Parathyroid adenoma (tissue), 2 donors: ENCODE measurements at regions not wholly inside any gene's neighbourhood (a gene's known extent, or its start where the extent isn't known, plus 50 kb on each side); places are given as distances from the start of the nearest gene placed in this dataset.

Experiments
- H2AFZ ChIP-seq: fragments of 300-600 bp; sonication (generic); one replicate; pipeline ENCODE4 v1.7.0; 2017; ENCODE audit warnings: antibody characterized with exemption, mild to moderate bottlenecking
- H3K27ac ChIP-seq: fragments of 300-600 bp; sonication (generic); one replicate; pipeline ENCODE4 v1.7.0; 2017
- H3K27me3 ChIP-seq: fragments of 300-600 bp; sonication (generic); one replicate; pipeline ENCODE4 v1.7.0; 2017; ENCODE audit warnings: low read length; ENCODE audit not compliant: control insufficient read depth, insufficient read depth
- H3K36me3 ChIP-seq: fragments of 300-600 bp; sonication (generic); one replicate; pipeline ENCODE4 v1.7.0; 2017; ENCODE audit warnings: low read length; ENCODE audit not compliant: control insufficient read depth, insufficient read depth
- H3K4me1 ChIP-seq: fragments of 300-600 bp; sonication (generic); one replicate; pipeline ENCODE4 v1.7.0; 2017; ENCODE audit warnings: control low read depth
- H3K4me2 ChIP-seq: fragments of 300-600 bp; sonication (generic); one replicate; pipeline ENCODE4 v1.7.0; 2017; ENCODE audit warnings: low read length
- H3K4me3 ChIP-seq: fragments of 300-600 bp; sonication (generic); one replicate; pipeline ENCODE4 v1.7.0; 2017; ENCODE audit warnings: low read depth, low read length
- H3K79me2 ChIP-seq: fragments of 300-600 bp; sonication (generic); one replicate; pipeline ENCODE4 v1.7.0; 2017; ENCODE audit warnings: control low read depth
- H3K9ac ChIP-seq: fragments of 300-600 bp; sonication (generic); one replicate; pipeline ENCODE4 v1.7.0; 2017; ENCODE audit warnings: mild to moderate bottlenecking
- H3K9me3 ChIP-seq: fragments of 300-600 bp; sonication (generic); one replicate; pipeline ENCODE4 v1.7.0; 2017; ENCODE audit warnings: low read length; ENCODE audit not compliant: control insufficient read depth
- TF ChIP-seq, protein P1 (sequence below): fragments of 300-600 bp; sonication (generic); IDR thresholded peaks from one replicate; pipeline ENCODE4 v1.7.0; 2017; ENCODE audit warnings: antibody characterized with exemption, mild to moderate bottlenecking
- donor health status: primary hyperparathyroidism.

DNA sequence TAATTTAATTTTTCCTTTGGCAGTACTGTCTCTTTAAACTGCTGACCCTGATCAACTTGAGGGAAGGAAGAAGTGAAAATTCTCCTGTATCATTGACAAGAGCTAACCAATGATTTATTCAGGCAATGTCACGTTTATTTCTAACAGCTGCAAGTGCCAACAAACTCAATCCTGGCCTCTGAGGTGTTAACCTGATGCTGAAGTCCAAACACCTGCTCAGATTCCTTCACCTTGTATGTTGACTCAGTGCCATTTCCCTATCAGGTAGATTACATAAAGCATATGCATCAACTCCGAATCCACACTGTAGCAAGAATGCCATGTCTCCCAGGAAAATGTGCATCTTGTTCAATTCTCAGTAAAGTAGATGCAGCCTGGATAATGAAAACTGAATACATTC, 820.0 kb downstream of the XPNPEP1 start:
- TF ChIP-seq, protein P1, sequence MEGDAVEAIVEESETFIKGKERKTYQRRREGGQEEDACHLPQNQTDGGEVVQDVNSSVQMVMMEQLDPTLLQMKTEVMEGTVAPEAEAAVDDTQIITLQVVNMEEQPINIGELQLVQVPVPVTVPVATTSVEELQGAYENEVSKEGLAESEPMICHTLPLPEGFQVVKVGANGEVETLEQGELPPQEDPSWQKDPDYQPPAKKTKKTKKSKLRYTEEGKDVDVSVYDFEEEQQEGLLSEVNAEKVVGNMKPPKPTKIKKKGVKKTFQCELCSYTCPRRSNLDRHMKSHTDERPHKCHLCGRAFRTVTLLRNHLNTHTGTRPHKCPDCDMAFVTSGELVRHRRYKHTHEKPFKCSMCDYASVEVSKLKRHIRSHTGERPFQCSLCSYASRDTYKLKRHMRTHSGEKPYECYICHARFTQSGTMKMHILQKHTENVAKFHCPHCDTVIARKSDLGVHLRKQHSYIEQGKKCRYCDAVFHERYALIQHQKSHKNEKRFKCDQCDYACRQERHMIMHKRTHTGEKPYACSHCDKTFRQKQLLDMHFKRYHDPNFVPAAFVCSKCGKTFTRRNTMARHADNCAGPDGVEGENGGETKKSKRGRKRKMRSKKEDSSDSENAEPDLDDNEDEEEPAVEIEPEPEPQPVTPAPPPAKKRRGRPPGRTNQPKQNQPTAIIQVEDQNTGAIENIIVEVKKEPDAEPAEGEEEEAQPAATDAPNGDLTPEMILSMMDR: no peak

GRCh38 chr10:109089779-109090178, 833.5 kb downstream of the XPNPEP1 start:
- no peak overlapping the region for H3K27ac ChIP-seq
- no peak overlapping the region for H3K4me2 ChIP-seq
- TF ChIP-seq, protein P1: no peak
- H3K79me2 ChIP-seq: no peaks in the 10 kb centered on the region
- no peak overlapping the region for H2AFZ ChIP-seq
- H3K36me3 ChIP-seq: no peaks in the 10 kb centered on the region
- H3K4me1 ChIP-seq: no peaks in the 10 kb centered on the region
- no peak overlapping the region for H3K9ac ChIP-seq
- H3K27me3 ChIP-seq: no peaks in the 10 kb centered on the region
- no peaks in the 10 kb centered on the region for H3K9me3 ChIP-seq
- H3K4me3 ChIP-seq: no peak overlapping the region

More for the DNA sequence above, 820.0 kb downstream of the XPNPEP1 start:
- Histone ChIP-seq H3K79me2 (no peaks in the 10 kb centered on the region), H3K4me2 (no peak overlapping the region), H3K9me3 (no peaks in the 10 kb centered on the region), H3K9ac (no peak overlapping the region), H3K4me1 (no peaks in the 10 kb centered on the region), H3K27me3 (no peaks in the 10 kb centered on the region), H2AFZ (no peak overlapping the region), H3K4me3 (no peak overlapping the region), H3K27ac (no peak overlapping the region), H3K36me3 (no peaks in the 10 kb centered on the region)

GRCh38 chr10:109071539-109071938, 851.8 kb downstream of the XPNPEP1 start:
- Histone ChIP-seq H3K9ac (no peak overlapping the region), H3K4me2 (no peak overlapping the region), H3K9me3 (no peaks in the 10 kb centered on the region), H2AFZ (no peak overlapping the region), H3K79me2 (no peaks in the 10 kb centered on the region), H3K27ac (no peak overlapping the region), H3K4me1 (no peaks in the 10 kb centered on the region), H3K36me3 (no peaks in the 10 kb centered on the region), H3K4me3 (no peak overlapping the region), H3K27me3 (no peaks in the 10 kb centered on the region)
- TF ChIP-seq, protein P1: no peak

DNA sequence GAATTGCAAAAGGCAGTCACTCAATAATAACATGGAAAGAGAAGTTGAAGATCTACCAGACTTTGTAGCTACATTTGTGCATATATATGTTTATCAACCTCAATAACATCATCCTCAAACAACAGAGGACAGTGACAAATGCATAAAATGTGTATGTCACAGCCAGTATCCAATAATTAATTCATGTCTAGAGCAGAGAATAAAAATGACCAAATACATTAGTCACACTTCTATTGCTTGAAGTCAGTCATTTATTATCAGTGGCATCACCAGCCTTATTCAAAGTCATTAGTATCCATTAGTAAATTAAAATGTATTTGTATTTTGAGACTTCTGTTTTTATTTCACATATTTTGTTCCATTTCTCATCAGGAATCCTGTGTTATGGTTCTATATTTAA, 852.8 kb downstream of the XPNPEP1 start:
- Histone ChIP-seq H3K79me2 (no peaks in the 10 kb centered on the region), H2AFZ (no peak overlapping the region), H3K27me3 (no peaks in the 10 kb centered on the region), H3K4me1 (no peaks in the 10 kb centered on the region), H3K4me2 (no peak overlapping the region), H3K9ac (no peak overlapping the region), H3K4me3 (no peak overlapping the region), H3K36me3 (no peaks in the 10 kb centered on the region), H3K27ac (no peak overlapping the region), H3K9me3 (no peaks in the 10 kb centered on the region)
- TF ChIP-seq, protein P1: no peak

DNA sequence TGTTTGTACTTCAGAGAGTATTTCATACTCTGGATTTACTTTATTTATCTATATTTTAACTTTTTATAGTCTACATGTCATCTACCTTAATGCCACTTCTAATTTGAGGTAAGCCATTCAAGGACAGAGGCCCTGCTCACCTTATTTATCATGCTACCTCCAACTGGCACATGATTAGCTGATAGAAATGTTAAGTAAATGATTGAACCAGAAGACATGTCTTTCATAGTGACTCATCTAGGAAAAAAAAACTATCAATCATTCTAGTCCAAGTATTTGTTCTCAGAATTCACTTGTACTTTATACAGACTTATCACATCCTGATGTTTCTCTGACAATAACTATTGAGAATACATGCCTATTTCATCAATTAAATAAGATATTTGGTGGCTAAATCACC, 856.3 kb downstream of the XPNPEP1 start:
- no peak overlapping the region for H2AFZ ChIP-seq
- no peaks in the 10 kb centered on the region for H3K27me3 ChIP-seq
- TF ChIP-seq, protein P1: no peak
- no peaks in the 10 kb centered on the region for H3K79me2 ChIP-seq
- H3K9ac ChIP-seq: no peak overlapping the region
- no peak overlapping the region for H3K4me2 ChIP-seq
- no peaks in the 10 kb centered on the region for H3K9me3 ChIP-seq
- H3K4me3 ChIP-seq: no peak overlapping the region
- no peaks in the 10 kb centered on the region for H3K36me3 ChIP-seq
- no peak overlapping the region for H3K27ac ChIP-seq
- no peaks in the 10 kb centered on the region for H3K4me1 ChIP-seq
